IMR-90 (cell line): ENCODE measurements at regions not wholly inside any gene's neighbourhood (a gene's known extent, or its start where the extent isn't known, plus 50 kb on each side); places are given as distances from the start of the nearest gene placed in this dataset.

Experiments
- ATAC-seq: fragments of 200-7000 bp; cut with Tn5 transposase; 2 replicates; pipeline ENCODE4 v1.9.1; 2020; ENCODE audit warnings: low read depth, mild to moderate bottlenecking, moderate library complexity
- BruUV-seq: library from RNA; stranded (reverse); fragments of 400-500 nt; replicated peaks from 2 replicates; lab custom pipeline; 2021; lab: Mats Ljungman, UMichigan
- CTCF ChIA-PET: fragments of 300-600 bp; formaldehyde crosslinking; extraction: SDS; loops from one replicate; lab custom pipeline; 2021; ENCODE audit warnings: antibody characterized with exemption; lab: Yijun Ruan, JAX
- POLR2A ChIA-PET: fragments of 300-600 bp; sonication (Branson Sonifier 250); formaldehyde crosslinking; loops from one replicate; lab custom pipeline; 2022; ENCODE audit warnings: antibody characterized with exemption; ENCODE audit not compliant: unreplicated experiment; lab: Charles Lee
- DNase-seq: peaks from one replicate; pipeline ENCODE4 v3.0.0; 2013
- H2AFZ ChIP-seq: replicated peaks from 2 replicates; pipeline ENCODE3; 2013; ENCODE audit warnings: low read length, mild to moderate bottlenecking; ENCODE audit not compliant: poor library complexity
- H2AK5ac ChIP-seq: 2 replicates; pipeline ENCODE4 v1.6.1; 2013; ENCODE audit warnings: low read depth, low read length, inconsistent platforms
- H2AK9ac ChIP-seq: replicated peaks from 2 replicates; pipeline ENCODE3; 2013; ENCODE audit warnings: mild to moderate bottlenecking, low read depth, low read length, moderate library complexity; ENCODE audit not compliant: poor library complexity
- H2BK120ac ChIP-seq: 2 replicates; pipeline ENCODE4 v1.6.1; 2013; ENCODE audit warnings: low read depth, low read length, inconsistent platforms
- H2BK15ac ChIP-seq: 3 replicates; pipeline ENCODE4 v1.6.1; 2013; ENCODE audit warnings: low read depth, low read length, inconsistent platforms
- H2BK20ac ChIP-seq: 2 replicates; pipeline ENCODE4 v1.6.1; 2013; ENCODE audit warnings: low read depth, mild to moderate bottlenecking, inconsistent platforms, low read length, moderate library complexity
- H2BK5ac ChIP-seq: 2 replicates; pipeline ENCODE4 v1.6.1; 2013; ENCODE audit warnings: mild to moderate bottlenecking, low read depth, low read length, inconsistent platforms; ENCODE audit not compliant: poor library complexity, severe bottlenecking
- H3K14ac ChIP-seq: replicated peaks from 2 replicates; pipeline ENCODE4 v1.6.1; 2013; ENCODE audit warnings: low read depth, low read length, inconsistent platforms
- H3K18ac ChIP-seq: 2 replicates; pipeline ENCODE4 v1.6.1; 2013; ENCODE audit warnings: low read depth, low read length, control low read depth
- H3K23ac ChIP-seq: 2 replicates; pipeline ENCODE4 v1.6.1; 2013; ENCODE audit warnings: low read depth, low read length, inconsistent platforms
- H3K27ac ChIP-seq: 2 replicates; pipeline ENCODE4 v1.5.1; 2013; ENCODE audit warnings: mild to moderate bottlenecking, control low read depth, low read length; ENCODE audit not compliant: insufficient read depth
- H3K27me3 ChIP-seq: 2 replicates; pipeline ENCODE4 v1.6.1; 2013; ENCODE audit warnings: low read length; ENCODE audit not compliant: control insufficient read depth, insufficient read depth
- H3K36me3 ChIP-seq: 2 replicates; pipeline ENCODE4 v1.6.1; 2013; ENCODE audit warnings: low read length, mixed read lengths; ENCODE audit not compliant: control insufficient read depth, insufficient read depth
- H3K4ac ChIP-seq: 2 replicates; pipeline ENCODE4 v1.6.1; 2013; ENCODE audit warnings: low read depth, low read length, inconsistent platforms
- H3K4me1 ChIP-seq: 2 replicates; pipeline ENCODE4 v1.6.1; 2013; ENCODE audit warnings: low read length, mixed read lengths; ENCODE audit not compliant: control insufficient read depth, insufficient read depth
- H3K4me2 ChIP-seq: 2 replicates; pipeline ENCODE4 v1.6.1; 2013; ENCODE audit warnings: low read depth, mild to moderate bottlenecking, control low read depth, low read length, moderate library complexity
- H3K4me3 ChIP-seq: 2 replicates; pipeline ENCODE4 v1.5.1; 2013; ENCODE audit warnings: low read depth, mild to moderate bottlenecking, control low read depth, low read length, moderate library complexity; ENCODE audit not compliant: insufficient read depth
- H3K56ac ChIP-seq: 2 replicates; pipeline ENCODE4 v1.6.1; 2013; ENCODE audit warnings: low read length, inconsistent platforms; ENCODE audit not compliant: insufficient read depth; ENCODE audit errors: extremely low read depth
- H3K79me1 ChIP-seq, 2 experiments: 2 replicates each; pipeline ENCODE4 v1.6.1; 2013; ENCODE audit warnings: low read length in 2 of 2, inconsistent platforms in 1 of 2, low read depth in 1 of 2
- H3K9ac ChIP-seq: 2 replicates; pipeline ENCODE4 v1.6.1; 2013; ENCODE audit warnings: low read depth, low read length, control low read depth
- H3K9me1 ChIP-seq: 2 replicates; pipeline ENCODE4 v1.6.1; 2013; ENCODE audit warnings: low read length, inconsistent platforms; ENCODE audit not compliant: insufficient read depth
- H3K9me3 ChIP-seq: 2 replicates; pipeline ENCODE4 v1.6.1; 2013; ENCODE audit warnings: low read length; ENCODE audit not compliant: control insufficient read depth, insufficient read depth
- H4K20me1 ChIP-seq: 2 replicates; pipeline ENCODE4 v1.6.1; 2013; ENCODE audit warnings: low read length, inconsistent platforms; ENCODE audit not compliant: insufficient read depth
- H4K5ac ChIP-seq: 2 replicates; pipeline ENCODE4 v1.6.1; 2013; ENCODE audit warnings: mild to moderate bottlenecking, low read depth, low read length, control low read depth
- H4K8ac ChIP-seq, 2 experiments: 2 replicates each; pipeline ENCODE4 v1.6.1; 2013; ENCODE audit warnings: low read depth in 2 of 2, low read length in 2 of 2, control low read depth in 1 of 2, inconsistent platforms in 1 of 2
- H4K91ac ChIP-seq: 2 replicates; pipeline ENCODE4 v1.6.1; 2013; ENCODE audit warnings: low read depth, low read length, inconsistent platforms; ENCODE audit not compliant: insufficient read depth
- FOS ChIP-seq: fragments of 150-350 bp; IDR thresholded peaks from 2 replicates; pipeline ENCODE4 v1.6.1; 2016; ENCODE audit warnings: low read depth, low read length
- POLR2A ChIP-seq: IDR thresholded peaks from 2 replicates; pipeline ENCODE4 v1.6.1; 2012; ENCODE audit warnings: mild to moderate bottlenecking, low read depth, low read length
- WGBS, 2 experiments: methylation state at CpG; one replicate each; pipeline versions ENCODE4 v1.1.5 to v1.1.7; 2013; ENCODE audit warnings: missing lambda C conversion rate in 2 of 2; ENCODE audit not compliant: insufficient read length in 1 of 2; ENCODE audit errors: extremely low coverage in 2 of 2; 5-methylcytosine and 5-hydroxymethylcytosine counted together
- dilution Hi-C: fragments of 300-500 bp; cut with HindIII; formaldehyde crosslinking; loops from one replicate; pipeline ENCODE4 v1.14.3; 2018; ENCODE audit warnings: low sequenced_read_pairs; ENCODE audit not compliant: unreplicated experiment
- in situ Hi-C: fragments of 300-500 bp; cut with MboI; formaldehyde crosslinking; loops from 3 replicates; pipeline ENCODE4 v1.14.3; 2019; ENCODE audit warnings: low sequenced_read_pairs, inconsistent platforms, mixed read lengths
- intact Hi-C: fragments of 100-400 bp; cut with micrococcal nuclease; formaldehyde crosslinking; loops from 2 replicates; pipeline ENCODE4 v1.10.0; 2022
- TF ChIP-seq, protein P1 (sequence below): fragments of 150-350 bp; IDR thresholded peaks from 2 replicates; pipeline ENCODE4 v1.6.1; 2016; ENCODE audit warnings: low read depth, mild to moderate bottlenecking, low read length, moderate library complexity, borderline replicate concordance

DNA sequence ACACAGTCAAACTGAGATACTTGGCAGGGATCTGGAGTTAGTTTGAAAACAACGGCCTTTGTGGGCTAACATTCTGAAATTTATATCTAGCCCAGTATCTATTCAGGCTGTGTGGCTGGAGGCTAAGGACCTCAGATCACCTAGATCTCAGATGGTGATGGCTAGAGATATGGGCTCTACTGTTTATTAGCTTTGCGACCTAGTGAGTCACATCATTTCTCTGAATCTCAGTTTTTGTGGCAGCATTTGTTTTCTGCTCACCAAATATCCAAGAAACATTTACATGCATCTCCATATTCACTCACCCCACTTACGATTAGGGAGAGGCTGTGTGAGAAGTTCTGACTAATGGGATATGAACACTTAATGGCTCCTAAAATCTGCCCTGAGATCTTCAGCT is 503.9 kb downstream of the KIF20B start:
- no TSS peak for BruUV-seq
- Histone ChIP-seq H3K27ac (no peak overlapping the region), H4K5ac (no peak overlapping the region), H4K20me1 (no peaks in the 10 kb centered on the region), H3K23ac (no peak overlapping the region), H2AK5ac (no peak overlapping the region), H2BK120ac (no peak overlapping the region), H2AFZ (no peak overlapping the region), H3K14ac (no peak overlapping the region), H3K36me3 (no peaks in the 10 kb centered on the region), H2BK20ac (no peak overlapping the region), H3K18ac (no peak overlapping the region), H3K4me3 (no peak overlapping the region), H3K27me3 (no peaks in the 10 kb centered on the region), H3K4me1 (no peaks in the 10 kb centered on the region), H2AK9ac (no peak overlapping the region), H2BK15ac (no peak overlapping the region), H4K8ac (no peak overlapping the region), H3K4me2 (no peak overlapping the region), H3K9me3 (no peaks in the 10 kb centered on the region), H2BK5ac (no peak overlapping the region), H3K9ac (no peak overlapping the region), H3K9me1 (no peaks in the 10 kb centered on the region), H3K4ac (no peak overlapping the region), H3K79me1 (no peaks in the 10 kb centered on the region), H4K91ac (no peak overlapping the region), H3K56ac (no peak overlapping the region)
- no peak for DNase-seq
- dilution Hi-C loops (no loop called here), in situ Hi-C loops (no loop called here), intact Hi-C loops (no loop called here)
- ATAC-seq, result no peak
- POLR2A ChIA-PET, result no interaction called here
- WGBS, 2 experiments, result no CpG with 5 or more reads among the region's 3 CpGs
- CTCF ChIA-PET, result no interaction called here
- TF ChIP-seq FOS (no peak), POLR2A (no peak)
- TF ChIP-seq, protein P1, sequence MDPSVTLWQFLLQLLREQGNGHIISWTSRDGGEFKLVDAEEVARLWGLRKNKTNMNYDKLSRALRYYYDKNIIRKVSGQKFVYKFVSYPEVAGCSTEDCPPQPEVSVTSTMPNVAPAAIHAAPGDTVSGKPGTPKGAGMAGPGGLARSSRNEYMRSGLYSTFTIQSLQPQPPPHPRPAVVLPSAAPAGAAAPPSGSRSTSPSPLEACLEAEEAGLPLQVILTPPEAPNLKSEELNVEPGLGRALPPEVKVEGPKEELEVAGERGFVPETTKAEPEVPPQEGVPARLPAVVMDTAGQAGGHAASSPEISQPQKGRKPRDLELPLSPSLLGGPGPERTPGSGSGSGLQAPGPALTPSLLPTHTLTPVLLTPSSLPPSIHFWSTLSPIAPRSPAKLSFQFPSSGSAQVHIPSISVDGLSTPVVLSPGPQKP, result no peak
